ENCODE measurements at regions not wholly inside any gene's neighbourhood (a gene's known extent, or its start where the extent isn't known, plus 50 kb on each side); places are given as distances from the start of the nearest gene placed in this dataset.

GRCh38 chr3:118636841-118637240 is 397.8 kb downstream of the IGSF11 start:
- TF ChIP-seq POLR2A (IDR thresholded peaks at IDR 0.05) (no peak), CTCF (IDR thresholded peaks at IDR 0.05) (no peak)

Data from prostate gland (tissue), 2 donors.